HG03097 (cell line): ENCODE measurements at regions not wholly inside any gene's neighbourhood (a gene's known extent, or its start where the extent isn't known, plus 50 kb on each side); places are given as distances from the start of the nearest gene placed in this dataset.
"Not testable (repeated sequence)": the region's sequence is repeated elsewhere in the genome, so short reads cannot be mapped to it uniquely, and the experiment has no call there.

ENCODE experiments used
- ATAC-seq: cut with Tn5 transposase; IDR thresholded peaks from one replicate; pipeline ENCODE4 v1.9.1; 2021; ENCODE audit not compliant: unreplicated experiment, low FRiP score

- ATAC-seq, result no peak
These were observed 607.3 kb upstream of the GOT2 start for GRCh38 chr16:59341368-59341767.

DNA sequence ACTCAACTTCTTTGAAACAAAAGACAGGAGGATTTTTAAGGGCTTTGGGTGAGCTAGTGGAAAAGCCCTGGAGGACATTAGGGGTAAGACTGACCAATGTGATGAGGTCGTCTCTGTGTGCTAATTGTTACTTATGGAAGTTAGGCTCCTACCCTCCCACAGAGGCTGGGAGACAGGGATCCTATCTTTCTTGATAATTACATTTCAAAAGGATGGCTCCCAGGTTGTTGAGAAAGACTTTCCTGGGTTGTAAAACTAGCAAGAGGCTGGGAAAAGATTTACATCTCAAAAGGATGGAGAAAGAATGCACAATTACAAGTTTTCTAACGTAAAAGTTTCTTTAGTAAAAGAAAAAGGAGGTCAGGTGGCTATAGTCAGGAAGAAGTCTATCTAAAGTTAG is 605.8 kb upstream of the GOT2 start:
- no peak for ATAC-seq

- ATAC-seq, result no peak
These were observed 602.1 kb upstream of the GOT2 start for GRCh38 chr16:59336136-59336695.

GRCh38 chr16:59331708-59332107 is 597.6 kb upstream of the GOT2 start:
- ATAC-seq, result not testable (repeated sequence)

GRCh38 chr16:59330019-59330670 is 596.0 kb upstream of the GOT2 start:
- no peak for ATAC-seq

DNA sequence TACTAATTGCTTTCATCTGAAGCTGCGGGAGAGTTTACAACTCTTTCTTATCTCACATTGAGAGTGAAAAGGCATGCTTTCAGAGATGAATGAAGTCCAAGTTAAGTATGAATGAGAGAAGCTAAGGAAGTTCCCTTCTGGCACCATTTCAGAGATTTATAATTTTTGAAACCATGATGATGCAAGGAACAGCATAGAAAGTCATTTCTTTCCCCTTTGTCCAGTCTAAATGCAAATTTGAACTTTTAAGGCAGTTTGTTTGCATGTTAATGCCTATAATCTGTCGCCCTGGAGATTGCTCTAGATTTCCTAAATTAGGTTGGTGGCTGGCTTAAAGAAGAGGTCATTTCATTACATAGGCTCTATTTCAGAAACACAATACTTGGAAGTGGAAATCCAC is 594.8 kb upstream of the GOT2 start:
- ATAC-seq, result no peak

DNA sequence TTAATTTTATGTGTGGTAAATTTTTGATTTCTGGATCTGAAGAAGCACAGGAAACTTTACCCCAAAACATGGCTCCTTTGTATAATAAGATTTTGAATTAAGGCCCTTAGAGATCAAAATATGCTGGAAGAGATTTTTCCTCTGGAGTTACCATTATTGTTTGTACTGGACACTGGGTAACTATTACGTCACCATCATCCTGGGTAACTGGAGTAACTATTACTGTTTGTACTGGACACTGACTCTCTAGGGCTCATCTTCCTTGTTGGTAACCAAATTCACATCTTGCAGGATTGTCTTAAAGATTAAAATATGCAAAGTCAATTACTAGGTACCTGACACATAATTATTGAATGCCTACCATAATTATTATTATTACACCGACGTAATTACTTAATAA is 593.8 kb upstream of the GOT2 start:
- no peak for ATAC-seq

GRCh38 chr16:59326955-59327354 is 592.8 kb upstream of the GOT2 start:
- ATAC-seq, result no peak

- ATAC-seq, result no peak
These were observed 590.3 kb upstream of the GOT2 start for GRCh38 chr16:59324462-59324861.

- ATAC-seq, result no peak
These were observed 586.5 kb upstream of the GOT2 start for GRCh38 chr16:59320657-59321056.

DNA sequence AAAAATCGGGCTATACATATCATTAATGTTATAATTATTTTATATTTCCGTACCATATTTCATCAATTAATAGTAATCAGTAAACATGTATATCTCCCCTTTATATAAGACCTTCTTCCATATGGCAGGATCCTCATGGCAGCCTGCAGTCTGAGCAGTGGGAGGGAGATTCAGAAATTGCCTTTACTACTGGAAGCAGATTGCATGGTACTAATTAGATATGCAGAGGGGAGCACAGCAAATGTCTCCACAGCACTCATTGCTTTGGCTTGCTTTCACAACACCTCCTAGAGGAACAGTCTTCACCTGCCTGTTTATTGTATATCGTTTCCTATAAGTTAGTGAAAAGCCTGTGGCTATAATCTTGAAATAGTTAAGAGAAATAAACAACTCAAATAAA is 585.8 kb upstream of the GOT2 start:
- no peak for ATAC-seq

- no peak for ATAC-seq
These were observed 571.7 kb upstream of the GOT2 start for GRCh38 chr16:59305850-59306249.

- no peak for ATAC-seq
These were observed 562.8 kb upstream of the GOT2 start for GRCh38 chr16:59296888-59297287.

DNA sequence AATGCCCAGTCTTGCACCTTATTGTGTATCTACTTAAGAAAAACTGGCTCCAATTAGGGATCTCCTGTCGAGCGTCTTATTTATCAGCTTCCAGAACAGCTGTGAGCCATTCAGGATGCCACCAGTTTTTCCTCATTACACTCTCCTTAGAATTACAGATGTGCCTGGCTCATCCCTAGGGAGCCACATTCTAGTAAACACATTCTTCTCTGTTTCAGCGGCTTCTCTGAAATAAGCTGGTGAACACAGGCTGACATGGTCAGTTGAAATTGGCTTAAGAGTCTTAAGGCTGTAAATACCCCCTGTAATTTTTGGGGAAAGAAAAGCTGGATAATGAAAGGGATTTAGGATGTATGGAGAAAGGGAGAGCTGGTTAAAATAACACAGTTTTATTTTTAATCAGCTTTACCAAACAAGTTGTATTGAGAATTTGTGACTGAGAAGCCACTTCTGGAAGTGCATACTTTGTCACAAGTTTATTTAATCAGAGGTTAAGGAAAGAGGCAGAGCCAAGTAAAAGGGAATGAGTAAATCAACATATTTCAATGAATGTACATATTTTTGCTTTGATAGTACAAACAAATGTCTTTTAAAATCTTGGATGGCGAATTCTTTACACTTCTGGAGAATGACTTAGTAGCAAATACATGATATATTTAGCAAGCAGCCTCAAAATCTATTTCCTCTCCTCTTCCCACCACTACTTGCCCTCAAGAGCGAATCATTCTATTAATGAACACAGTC is 562.0 kb upstream of the GOT2 start:
- ATAC-seq, result no peak

GRCh38 chr16:59295474-59295873 is 561.4 kb upstream of the GOT2 start:
- ATAC-seq, result no peak

- no peak for ATAC-seq
These were observed 556.6 kb upstream of the GOT2 start for GRCh38 chr16:59290718-59291117.

DNA sequence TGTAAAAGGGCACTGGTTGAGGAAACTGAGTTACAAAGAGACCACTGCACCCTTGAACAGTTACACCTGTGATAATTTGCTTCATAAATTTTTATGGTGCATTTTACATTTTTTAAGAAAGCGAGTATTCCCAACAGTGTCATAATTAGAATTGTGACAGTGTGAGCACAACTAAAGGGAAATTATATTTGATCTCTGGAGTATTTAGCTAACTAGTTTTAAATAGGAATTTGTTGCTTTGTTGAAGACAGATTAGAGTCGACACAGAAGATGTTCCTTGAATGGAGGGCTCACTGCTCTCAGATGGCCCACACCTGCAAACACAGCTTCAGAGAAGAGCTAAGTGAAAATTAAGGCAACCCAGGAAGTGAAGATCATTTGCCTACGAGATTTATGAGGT is 555.0 kb upstream of the GOT2 start:
- ATAC-seq, result no peak

DNA sequence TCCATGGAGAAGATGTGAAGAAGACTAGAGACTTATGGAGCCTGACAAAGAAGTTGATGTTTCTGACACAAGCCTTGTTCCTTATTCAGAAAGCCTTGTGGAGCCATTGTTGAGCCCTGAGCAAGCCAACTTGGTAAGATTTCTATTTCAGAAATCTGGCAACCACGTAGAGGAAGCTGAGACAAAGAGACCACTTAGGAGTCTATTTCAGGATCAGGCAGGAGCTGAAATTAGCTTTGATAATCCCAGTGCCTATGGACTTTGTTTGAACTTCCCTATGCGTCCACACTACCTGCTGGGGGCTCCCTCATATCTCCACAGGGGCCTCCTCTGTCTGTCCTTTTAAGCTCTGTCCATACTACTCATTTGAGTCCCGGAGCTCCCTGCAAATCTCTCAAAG is 540.0 kb upstream of the GOT2 start:
- ATAC-seq, result no peak

- ATAC-seq, result no peak
These were observed 529.8 kb upstream of the GOT2 start for GRCh38 chr16:59263955-59264354.

GRCh38 chr16:59260892-59261291 is 526.8 kb upstream of the GOT2 start:
- no peak for ATAC-seq

- ATAC-seq, result no peak
These were observed 525.8 kb upstream of the GOT2 start for GRCh38 chr16:59259950-59260319.
